Stomach (tissue), 4 donors: ENCODE measurements at regions not wholly inside any gene's neighbourhood (a gene's known extent, or its start where the extent isn't known, plus 50 kb on each side); places are given as distances from the start of the nearest gene placed in this dataset.
"Not testable (repeated sequence)": the region's sequence is repeated elsewhere in the genome, so short reads cannot be mapped to it uniquely, and the experiment has no call there.

Source experiments
- POLR2A ChIP-seq, 4 donors: fragments of 450-650 bp; IDR thresholded peaks; one replicate each; pipeline ENCODE4 v1.6.1; 2016; ENCODE audit warnings: antibody characterized with exemption in 4 of 4, control low read depth in 2 of 4, mild to moderate bottlenecking in 1 of 4, moderate library complexity in 1 of 4
- POLR2AphosphoS5 ChIP-seq, 3 donors: sonication (generic); formaldehyde crosslinking; IDR thresholded peaks; one replicate each; pipeline ENCODE4 v1.6.1; 2016; ENCODE audit warnings: antibody characterized with exemption in 3 of 3
- TF ChIP-seq, protein P1 (sequence below), 7 experiments: fragments of 450-650 bp in 4 of 7; fragments of 200-600 bp in 3 of 7; sonication (generic) in 3 of 7; IDR thresholded peaks; one replicate each; pipeline ENCODE4 v1.5.1; 2016 to 2019; ENCODE audit warnings: antibody characterized with exemption in 7 of 7, control low read depth in 2 of 7, mild to moderate bottlenecking in 1 of 7

- TF ChIP-seq, protein P1, sequence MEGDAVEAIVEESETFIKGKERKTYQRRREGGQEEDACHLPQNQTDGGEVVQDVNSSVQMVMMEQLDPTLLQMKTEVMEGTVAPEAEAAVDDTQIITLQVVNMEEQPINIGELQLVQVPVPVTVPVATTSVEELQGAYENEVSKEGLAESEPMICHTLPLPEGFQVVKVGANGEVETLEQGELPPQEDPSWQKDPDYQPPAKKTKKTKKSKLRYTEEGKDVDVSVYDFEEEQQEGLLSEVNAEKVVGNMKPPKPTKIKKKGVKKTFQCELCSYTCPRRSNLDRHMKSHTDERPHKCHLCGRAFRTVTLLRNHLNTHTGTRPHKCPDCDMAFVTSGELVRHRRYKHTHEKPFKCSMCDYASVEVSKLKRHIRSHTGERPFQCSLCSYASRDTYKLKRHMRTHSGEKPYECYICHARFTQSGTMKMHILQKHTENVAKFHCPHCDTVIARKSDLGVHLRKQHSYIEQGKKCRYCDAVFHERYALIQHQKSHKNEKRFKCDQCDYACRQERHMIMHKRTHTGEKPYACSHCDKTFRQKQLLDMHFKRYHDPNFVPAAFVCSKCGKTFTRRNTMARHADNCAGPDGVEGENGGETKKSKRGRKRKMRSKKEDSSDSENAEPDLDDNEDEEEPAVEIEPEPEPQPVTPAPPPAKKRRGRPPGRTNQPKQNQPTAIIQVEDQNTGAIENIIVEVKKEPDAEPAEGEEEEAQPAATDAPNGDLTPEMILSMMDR (IDR thresholded peaks at IDR 0.05): not testable (repeated sequence)
- TF ChIP-seq POLR2AphosphoS5, POLR2A (IDR thresholded peaks at IDR 0.05): not testable (repeated sequence)
Measured at GRCh38 chr5:77894103-77894502, 118.0 kb upstream of the TBCA start.
